B cell (primary cell): ENCODE measurements at regions not wholly inside any gene's neighbourhood (a gene's known extent, or its start where the extent isn't known, plus 50 kb on each side); places are given as distances from the start of the nearest gene placed in this dataset.

Experiments used
- ATAC-seq: fragments of 200-7000 bp; cut with Tn5 transposase; one replicate; pipeline ENCODE4 v1.10.0; 2021; ENCODE audit warnings: low read depth, mild to moderate bottlenecking, moderate number of reproducible peaks, moderate library complexity
- CTCF ChIA-PET: fragments of 350-600 bp; sonication (Branson Sonifier 250); formaldehyde crosslinking; loops from one replicate; lab custom pipeline; 2021; ENCODE audit warnings: antibody characterized with exemption, inconsistent platforms; lab: Charles Lee
- POLR2A ChIA-PET: fragments of 350-600 bp; sonication (Branson Sonifier 250); formaldehyde crosslinking; loops from one replicate; lab custom pipeline; 2021; ENCODE audit warnings: antibody characterized with exemption; lab: Charles Lee
- DNase-seq: peaks from one replicate; pipeline ENCODE4 v3.0.0; 2013
- H2AFZ ChIP-seq: 2 replicates; pipeline ENCODE4 v1.6.1; 2012; ENCODE audit warnings: mild to moderate bottlenecking, low read depth, low read length; ENCODE audit not compliant: insufficient read depth, poor library complexity, severe bottlenecking
- H3K27ac ChIP-seq, 2 donors: 1 replicate in 1 of 2; 2 replicates in 1 of 2; pipeline ENCODE4 v1.5.1; 2012 to 2013; ENCODE audit warnings: low read length in 2 of 2, mild to moderate bottlenecking in 2 of 2, moderate library complexity in 1 of 2
- H3K27me3 ChIP-seq, 4 experiments: fragments of 200-600 bp in 1 of 4; sonication (generic) in 1 of 4; replicated peaks in 1 of 4; 1 replicate in 2 of 4; 2 replicates in 2 of 4; pipeline versions ENCODE4 v1.6.1 to v1.7.0; 2013 to 2016; ENCODE audit warnings: low read length in 3 of 4, mild to moderate bottlenecking in 2 of 4, mixed read lengths in 1 of 4, moderate library complexity in 1 of 4; ENCODE audit not compliant: insufficient read depth in 4 of 4, control insufficient read depth in 3 of 4; ENCODE audit errors: control extremely low read depth in 1 of 4
- H3K36me3 ChIP-seq, 2 experiments: replicated peaks in 1 of 2; 1 replicate in 1 of 2; 2 replicates in 1 of 2; pipeline versions ENCODE4 v1.6.1 to v1.7.1; 2013; ENCODE audit warnings: low read length in 1 of 2; ENCODE audit not compliant: insufficient read depth in 2 of 2, control insufficient read depth in 1 of 2; ENCODE audit errors: control extremely low read depth in 1 of 2, extremely low read depth in 1 of 2
- H3K4me1 ChIP-seq, 2 donors: fragments of 200-600 bp in 1 of 2; sonication (generic) in 1 of 2; 1 replicate in 1 of 2; 2 replicates in 1 of 2; pipeline versions ENCODE4 v1.5.1 to v1.6.1; 2013 to 2017; ENCODE audit warnings: low read length in 2 of 2; ENCODE audit not compliant: control insufficient read depth in 2 of 2, insufficient read depth in 2 of 2
- H3K4me2 ChIP-seq: replicated peaks from 2 replicates; pipeline ENCODE3; 2012; ENCODE audit warnings: mild to moderate bottlenecking, low read depth, low read length; ENCODE audit not compliant: poor library complexity, severe bottlenecking
- H3K4me3 ChIP-seq, 5 experiments: fragments of 200-600 bp in 1 of 5; sonication (generic) in 1 of 5; 1 replicate in 3 of 5; 2 replicates in 2 of 5; pipeline versions ENCODE4 v1.5.1 to v1.7.0; 2011 to 2016; ENCODE audit warnings: low read length in 4 of 5, mild to moderate bottlenecking in 4 of 5, low read depth in 2 of 5, control low read depth in 1 of 5, moderate library complexity in 1 of 5; ENCODE audit not compliant: insufficient read depth in 1 of 5; ENCODE audit errors: control extremely low read depth in 1 of 5, extremely low read depth in 1 of 5
- H3K79me2 ChIP-seq: fragments of 200-600 bp; sonication (generic); one replicate; pipeline ENCODE4 v1.6.0; 2016; ENCODE audit warnings: low read length; ENCODE audit not compliant: control insufficient read depth, insufficient read depth
- H3K9ac ChIP-seq: fragments of 200-600 bp; sonication (generic); 2 replicates; pipeline ENCODE4 v1.6.1; 2017; ENCODE audit warnings: mild to moderate bottlenecking, low read length, moderate library complexity
- H3K9me3 ChIP-seq, 3 donors: one replicate each; pipeline versions ENCODE4 v1.6.1 to v1.7.1; 2013; ENCODE audit warnings: low read length in 2 of 3; ENCODE audit not compliant: control insufficient read depth in 2 of 3, insufficient read depth in 1 of 3; ENCODE audit errors: control extremely low read depth in 1 of 3
- H4K20me1 ChIP-seq: 2 replicates; pipeline ENCODE4 v1.6.0; 2012; ENCODE audit warnings: mild to moderate bottlenecking, low read length; ENCODE audit not compliant: insufficient read depth, control insufficient read depth, poor library complexity, severe bottlenecking
- H3K27ac Mint-ChIP-seq: one replicate; pipeline ENCODE4 v1.8.0; 2021; ENCODE audit warnings: mixed read lengths
- H3K27me3 Mint-ChIP-seq: one replicate; pipeline ENCODE4 v1.8.0; 2021; ENCODE audit warnings: mixed read lengths
- H3K4me1 Mint-ChIP-seq: one replicate; pipeline ENCODE4 v1.8.0; 2021; ENCODE audit warnings: mixed read lengths
- H3K4me3 Mint-ChIP-seq: one replicate; pipeline ENCODE4 v1.8.0; 2021; ENCODE audit warnings: mixed read lengths
- H3K9me3 Mint-ChIP-seq: one replicate; pipeline ENCODE4 v1.8.0; 2022; ENCODE audit warnings: mixed read lengths; ENCODE audit not compliant: insufficient read depth
- CTCF ChIP-seq: fragments of 200-600 bp; IDR thresholded peaks from one replicate; pipeline ENCODE4 v1.8.0; 2022; ENCODE audit warnings: antibody characterized with exemption, mild to moderate bottlenecking
- EZH2 ChIP-seq: IDR thresholded peaks from 2 replicates; pipeline ENCODE4 v1.6.1; 2012; ENCODE audit warnings: borderline replicate concordance, low read depth, mild to moderate bottlenecking, moderate library complexity, low read length; ENCODE audit not compliant: insufficient read depth, poor library complexity, severe bottlenecking
- WGBS: methylation state at CpG from one replicate; pipeline ENCODE4 v1.1.5; 2013; ENCODE audit warnings: missing lambda C conversion rate; ENCODE audit not compliant: insufficient coverage; 5-methylcytosine and 5-hydroxymethylcytosine counted together
- intact Hi-C: fragments of 100-400 bp; cut with micrococcal nuclease; formaldehyde crosslinking; loops from one replicate; pipeline ENCODE4 v1.10.0; 2022

GRCh38 chr16:54405478-54405877 is 118.9 kb upstream of the IRX3 start:
- no peaks in the 10 kb centered on the region for H4K20me1 ChIP-seq
- intact Hi-C loops, result no loop called here
- no peak overlapping the region for H3K4me3 Mint-ChIP-seq
- H3K4me2 ChIP-seq, result no peak overlapping the region
- no peak for ATAC-seq
- H3K27me3 ChIP-seq, result no peaks in the 10 kb centered on the region
- 89% methylated on average over 4 of the region's 5 CpGs for WGBS
- H3K4me3 ChIP-seq, result no peak overlapping the region
- TF ChIP-seq EZH2, result no peak
- no peak for TF ChIP-seq CTCF
- H3K9me3 Mint-ChIP-seq, result no peaks in the 10 kb centered on the region
- H3K79me2 ChIP-seq, result no peaks in the 10 kb centered on the region
- no peak overlapping the region for H3K27ac Mint-ChIP-seq
- H3K4me1 ChIP-seq, result no peaks in the 10 kb centered on the region
- no peak for DNase-seq
- CTCF ChIA-PET, result no interaction called here
- peaks cover 0 to 9% (median 0%) of the 10 kb centered on the region in 3 donors for H3K9me3 ChIP-seq
- POLR2A ChIA-PET, result no interaction called here
- H3K36me3 ChIP-seq, result no peaks in the 10 kb centered on the region
- H3K4me1 Mint-ChIP-seq, result no peaks in the 10 kb centered on the region
- peaks cover 4% of the 10 kb centered on the region for H3K27me3 Mint-ChIP-seq
- no peak overlapping the region for H3K27ac ChIP-seq
- no peak overlapping the region for H2AFZ ChIP-seq
- no peak overlapping the region for H3K9ac ChIP-seq

GRCh38 chr16:54403580-54403979 is 117.0 kb upstream of the IRX3 start:
- intact Hi-C loops, result no loop called here
- H3K27me3 Mint-ChIP-seq, result peaks cover 3% of the 10 kb centered on the region
- H4K20me1 ChIP-seq, result no peaks in the 10 kb centered on the region
- CTCF ChIA-PET, result no interaction called here
- ATAC-seq, result no peak
- no peak overlapping the region for H2AFZ ChIP-seq
- 100% methylated on average over 2 of the region's 2 CpGs for WGBS
- no peak overlapping the region for H3K9ac ChIP-seq
- H3K36me3 ChIP-seq, result no peaks in the 10 kb centered on the region
- POLR2A ChIA-PET, result no interaction called here
- no peaks in the 10 kb centered on the region for H3K4me1 Mint-ChIP-seq
- no peaks in the 10 kb centered on the region for H3K9me3 Mint-ChIP-seq
- no peak overlapping the region for H3K4me3 ChIP-seq
- no peak for DNase-seq
- H3K27me3 ChIP-seq, result peaks cover 0 to 2% (median 0%) of the 10 kb centered on the region in 4 experiments
- no peak overlapping the region for H3K27ac ChIP-seq
- H3K4me3 Mint-ChIP-seq, result no peak overlapping the region
- TF ChIP-seq EZH2 (no peak), CTCF (no peak)
- no peak overlapping the region for H3K27ac Mint-ChIP-seq
- no peak overlapping the region for H3K4me2 ChIP-seq
- no peaks in the 10 kb centered on the region for H3K4me1 ChIP-seq
- H3K79me2 ChIP-seq, result no peaks in the 10 kb centered on the region
- peaks cover 0 to 9% (median 0%) of the 10 kb centered on the region in 3 donors for H3K9me3 ChIP-seq
